NCI-H2029 (cell line): ENCODE measurements at regions not wholly inside any gene's neighbourhood (a gene's known extent, or its start where the extent isn't known, plus 50 kb on each side); places are given as distances from the start of the nearest gene placed in this dataset.

Experiments
- DNase-seq: peaks from one replicate; lab custom pipeline; 2025; lab: John Stamatoyannopoulos, UW

DNA sequence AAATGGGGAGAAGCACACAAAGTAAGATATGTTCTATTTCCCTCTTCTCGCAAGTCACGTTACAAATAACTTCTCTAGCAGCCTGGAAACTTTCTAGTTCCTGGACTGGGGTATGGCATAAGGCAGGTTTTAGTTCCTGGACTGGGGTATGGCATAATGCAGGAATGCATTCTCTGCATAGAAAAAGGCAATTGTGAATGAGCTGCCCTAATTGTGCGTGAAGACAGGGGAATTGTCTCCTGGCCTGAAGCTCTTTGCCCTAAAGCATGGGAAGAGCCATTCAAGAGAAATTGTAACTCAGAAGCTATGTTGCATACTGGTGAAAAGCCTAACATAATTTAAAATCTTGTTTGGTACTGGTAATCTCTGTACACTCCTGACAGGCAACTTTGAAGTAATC lies 54.3 kb upstream of the CBLB start:
- no peak for DNase-seq

DNA sequence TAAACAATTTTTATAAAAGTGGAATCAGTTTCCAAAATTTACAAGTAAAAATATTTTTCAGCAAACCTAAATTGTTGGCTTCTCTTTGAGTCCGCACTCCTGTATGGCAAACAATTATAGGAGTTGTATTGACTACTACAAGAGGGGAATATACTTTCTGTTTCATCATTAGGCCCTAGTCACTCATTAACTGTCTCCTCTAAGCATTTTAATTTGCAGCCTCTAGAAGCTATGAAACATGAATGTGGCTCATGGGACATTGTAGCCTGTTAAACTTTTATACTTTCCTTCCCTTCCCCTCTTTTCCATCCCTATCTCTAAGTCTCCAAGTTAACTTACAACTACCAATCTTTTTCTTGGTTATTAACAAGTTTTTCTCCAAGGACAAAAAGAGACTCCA lies 58.9 kb upstream of the CBLB start:
- no peak for DNase-seq

DNA sequence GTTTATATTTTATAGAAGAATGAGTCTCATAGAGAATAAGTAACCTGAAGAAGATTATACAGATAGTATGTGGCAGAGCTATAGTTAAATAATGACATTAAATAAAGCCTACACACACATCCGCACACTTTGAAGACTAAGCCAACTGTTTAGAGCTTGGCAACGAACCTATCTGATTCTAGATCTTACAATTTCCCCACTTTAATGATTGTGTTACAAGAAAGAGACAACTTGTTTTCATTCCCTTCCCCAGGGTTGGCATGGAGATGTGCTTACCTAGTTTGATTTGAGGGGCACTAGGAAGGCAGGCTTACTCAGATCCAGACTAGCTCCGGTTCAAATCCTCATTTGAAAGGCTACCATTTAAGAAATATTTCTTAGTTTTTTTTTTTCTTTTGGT lies 61.9 kb upstream of the CBLB start:
- DNase-seq, result no peak

DNA sequence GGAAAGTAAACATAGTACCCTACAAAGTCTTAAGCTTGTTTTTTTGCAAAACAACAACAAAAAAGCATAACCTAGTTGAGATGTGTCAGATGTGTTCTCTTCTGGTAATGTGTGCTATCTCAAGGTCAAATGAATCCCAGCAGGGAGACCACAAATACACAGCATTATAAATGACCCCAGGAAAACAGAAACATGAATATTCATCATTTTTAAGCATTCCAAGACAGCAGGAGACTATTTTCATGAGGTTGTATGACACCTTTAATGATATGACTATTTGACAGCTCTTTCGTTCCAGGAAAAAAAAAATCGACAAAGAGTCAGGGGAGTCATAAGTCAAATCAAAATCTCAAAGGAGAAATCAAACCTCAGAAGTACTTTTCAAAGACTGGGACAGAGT lies 62.7 kb upstream of the CBLB start:
- no peak for DNase-seq

DNA sequence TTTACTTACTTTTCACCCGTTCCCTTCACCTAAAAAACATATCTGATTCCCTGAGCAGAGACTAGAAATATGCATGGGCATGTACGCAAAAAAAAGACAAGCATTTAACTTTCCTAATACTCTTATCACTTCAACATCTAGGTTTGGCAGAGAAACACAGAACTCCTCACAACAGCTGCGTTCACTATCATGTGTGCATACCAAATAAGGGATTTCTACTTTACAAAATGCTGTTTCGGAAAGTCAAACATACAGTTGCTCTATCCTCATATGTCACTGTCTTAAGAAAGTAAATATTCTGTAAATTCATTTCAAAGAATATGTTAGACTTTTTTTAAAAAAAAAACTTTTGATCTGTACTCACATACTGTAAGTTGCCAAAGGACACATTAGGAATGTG lies 65.1 kb upstream of the CBLB start:
- DNase-seq, result no peak

DNA sequence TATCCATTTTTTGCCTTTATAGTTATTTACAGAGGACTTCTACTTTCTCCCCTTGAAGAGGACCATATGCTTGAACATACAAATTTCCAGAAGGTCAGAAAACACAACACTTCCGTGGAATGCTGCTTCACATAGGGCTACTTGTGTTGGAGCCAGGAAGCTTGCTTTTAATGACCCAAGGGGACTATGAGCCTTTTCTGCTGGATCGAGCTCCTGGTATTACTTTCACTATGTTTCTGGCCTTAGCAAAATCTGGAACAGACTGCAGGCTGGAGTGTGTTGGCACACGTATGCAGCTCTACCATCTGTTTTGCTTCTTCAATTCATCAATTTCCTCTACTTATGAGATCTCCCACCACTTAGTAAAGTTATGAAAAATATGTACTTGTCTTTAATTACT lies 69.3 kb upstream of the CBLB start:
- no peak for DNase-seq

DNA sequence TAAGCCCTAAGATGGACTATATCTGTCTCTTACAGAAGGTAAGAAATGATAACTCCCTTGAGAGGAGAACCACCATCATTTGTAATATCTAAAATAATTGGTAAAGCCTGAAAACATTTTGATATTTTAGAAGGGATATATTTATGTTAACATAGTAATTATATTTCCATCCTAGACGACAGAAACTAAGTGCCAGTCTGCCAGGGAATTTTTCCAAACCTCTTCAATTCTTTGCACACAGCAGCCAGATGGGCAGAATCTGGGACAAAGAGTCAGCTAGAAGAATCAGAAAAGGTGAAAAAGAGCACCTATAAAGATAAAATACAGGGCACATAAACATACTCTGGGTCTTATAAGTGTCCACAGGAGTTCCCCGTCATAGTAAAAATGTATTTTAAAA lies 70.0 kb upstream of the CBLB start:
- DNase-seq, result no peak

DNA sequence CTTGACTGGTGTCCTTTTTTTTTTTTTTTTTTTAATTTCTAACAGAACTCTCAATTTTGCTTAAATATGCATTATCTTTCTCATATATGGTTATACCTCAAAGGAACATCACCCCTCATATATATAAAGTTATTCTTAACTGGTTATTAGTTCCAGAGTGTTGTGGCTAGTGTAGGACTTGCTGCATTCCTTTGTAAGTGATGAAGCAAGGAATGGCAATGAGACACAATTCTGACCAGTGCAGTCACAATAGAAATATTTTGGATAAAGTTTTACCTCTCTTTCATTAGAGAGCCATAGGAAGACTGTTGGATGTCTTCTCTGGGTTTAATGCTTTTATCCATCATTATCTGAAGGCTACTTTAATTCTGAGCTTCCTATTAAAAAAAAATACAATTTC lies 75.5 kb upstream of the CBLB start:
- no peak for DNase-seq

DNA sequence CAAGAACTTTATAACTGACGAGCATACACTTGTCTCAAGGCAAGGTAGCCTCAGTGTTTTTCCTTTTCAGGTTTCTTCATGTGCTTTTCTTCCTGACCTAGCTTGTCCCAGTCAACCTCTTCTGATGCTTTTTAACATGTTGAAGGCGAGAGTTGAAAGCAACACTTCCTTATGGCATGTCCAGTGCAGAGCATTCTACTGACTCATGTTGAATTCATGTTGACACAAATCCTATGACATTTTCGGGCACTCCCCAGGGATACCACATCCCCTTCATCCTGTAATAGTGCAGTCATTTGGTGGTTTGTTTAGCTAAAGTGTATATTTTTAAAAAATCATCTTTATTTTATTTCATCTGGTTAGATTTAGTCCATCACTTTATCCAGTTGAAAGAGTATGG lies 75.9 kb upstream of the CBLB start:
- no peak for DNase-seq

DNA sequence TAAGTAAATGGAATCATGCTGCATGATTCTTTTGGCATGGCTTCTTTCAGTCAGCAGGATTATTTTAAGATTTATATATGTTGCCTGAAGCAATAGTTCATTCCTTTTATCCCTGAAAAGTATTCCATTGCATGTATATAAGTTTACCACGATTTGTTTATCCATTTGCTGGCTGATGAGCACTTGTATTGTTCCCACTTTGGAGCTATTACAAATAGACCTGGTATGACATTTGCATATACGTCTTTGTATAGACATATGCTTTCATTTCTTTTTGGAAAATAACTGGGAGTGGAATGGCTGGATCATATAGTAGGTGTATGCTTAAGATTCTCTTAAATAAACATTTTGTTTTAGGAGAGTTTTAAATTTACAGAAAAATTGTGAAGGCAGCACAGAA lies 79.3 kb upstream of the CBLB start:
- DNase-seq, result no peak

DNA sequence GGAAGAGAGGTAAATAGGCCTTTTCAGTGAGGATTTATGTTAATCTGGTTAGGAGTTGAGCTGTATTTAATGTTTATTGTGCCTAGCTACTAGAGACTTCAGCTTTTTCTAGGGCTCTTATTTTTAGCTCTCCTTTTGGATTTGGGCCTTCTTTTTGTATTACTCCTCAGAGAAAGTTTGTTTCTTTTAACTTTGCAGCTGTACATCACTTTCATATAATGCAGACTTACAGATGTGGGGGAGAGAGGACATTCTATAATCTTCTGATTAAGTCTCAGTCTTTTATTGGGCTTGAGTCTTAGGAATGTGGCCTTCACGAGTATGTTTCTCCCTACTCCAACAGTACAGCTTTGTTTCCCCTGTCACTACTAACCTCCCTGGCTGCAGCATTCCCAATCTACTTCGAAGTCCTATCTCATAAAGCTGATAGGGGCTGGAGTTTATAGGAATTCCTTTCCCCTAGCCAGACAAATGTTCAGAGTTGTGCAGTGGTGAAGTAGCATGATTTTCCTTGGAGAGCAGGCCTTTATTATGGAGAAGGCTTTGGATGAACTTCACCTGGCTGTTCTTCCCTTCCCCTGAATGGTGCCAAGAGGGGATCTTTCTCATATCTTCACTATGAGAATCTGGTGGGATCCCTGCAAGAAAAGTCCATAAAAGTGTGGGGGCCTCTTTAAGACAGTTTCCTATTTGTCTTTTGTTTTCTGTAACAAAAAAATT lies 82.2 kb upstream of the CBLB start:
- no peak for DNase-seq

DNA sequence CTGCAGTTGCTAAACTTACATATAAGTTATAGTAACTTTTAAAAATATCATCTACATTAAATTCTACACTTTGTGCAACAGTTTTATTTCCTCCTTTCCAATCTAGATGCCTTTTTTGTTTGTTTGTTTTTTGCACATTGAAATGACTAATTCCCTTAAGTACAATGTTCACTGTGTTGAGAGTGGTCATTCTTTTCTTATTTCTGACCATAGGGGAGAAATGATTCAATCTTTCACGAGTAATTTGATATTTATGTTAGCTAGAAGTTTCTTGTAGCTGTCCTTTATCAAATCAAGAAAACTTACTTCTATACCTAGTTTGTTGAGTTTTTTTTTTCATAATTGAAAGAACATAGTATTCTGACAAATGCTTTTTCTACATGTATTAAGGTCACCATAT lies 85.0 kb upstream of the CBLB start:
- no peak for DNase-seq

DNA sequence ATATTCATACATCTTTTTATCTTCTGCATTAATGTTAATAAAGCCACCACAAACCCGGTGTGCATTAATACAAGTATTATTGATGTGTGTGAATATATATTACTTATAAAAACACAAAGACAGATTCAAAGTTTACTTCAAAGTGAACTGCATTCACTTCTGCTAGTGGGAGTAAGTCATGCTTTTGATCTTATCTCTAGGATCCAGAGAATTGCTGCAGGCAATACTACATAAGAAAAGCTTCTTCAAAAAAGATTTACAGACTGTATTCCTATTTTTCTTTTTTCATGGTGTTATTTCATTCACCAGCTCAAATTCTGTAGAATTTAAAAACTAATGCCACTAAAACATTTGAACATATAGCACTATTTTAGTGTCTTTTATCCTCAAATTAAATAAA lies 87.5 kb upstream of the CBLB start:
- no peak for DNase-seq

DNA sequence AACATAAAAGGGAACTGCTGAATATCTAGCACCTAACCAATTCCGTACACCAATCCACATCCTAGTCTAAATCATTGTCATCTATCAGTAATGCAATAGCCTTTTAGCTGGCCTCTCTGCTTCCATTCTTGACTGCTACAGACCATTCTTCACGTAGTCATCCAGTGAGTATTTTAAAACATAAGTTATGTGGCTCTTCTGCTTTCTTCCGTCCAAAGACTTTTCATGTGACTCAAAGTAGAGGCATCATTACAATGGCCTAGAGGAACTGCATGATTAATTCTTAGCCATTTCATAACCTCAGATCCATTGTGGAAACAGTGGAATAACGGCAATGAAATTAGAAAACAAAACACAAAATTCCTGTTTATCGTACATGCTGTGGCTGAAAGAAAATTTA lies 88.9 kb upstream of the CBLB start:
- no peak for DNase-seq

DNA sequence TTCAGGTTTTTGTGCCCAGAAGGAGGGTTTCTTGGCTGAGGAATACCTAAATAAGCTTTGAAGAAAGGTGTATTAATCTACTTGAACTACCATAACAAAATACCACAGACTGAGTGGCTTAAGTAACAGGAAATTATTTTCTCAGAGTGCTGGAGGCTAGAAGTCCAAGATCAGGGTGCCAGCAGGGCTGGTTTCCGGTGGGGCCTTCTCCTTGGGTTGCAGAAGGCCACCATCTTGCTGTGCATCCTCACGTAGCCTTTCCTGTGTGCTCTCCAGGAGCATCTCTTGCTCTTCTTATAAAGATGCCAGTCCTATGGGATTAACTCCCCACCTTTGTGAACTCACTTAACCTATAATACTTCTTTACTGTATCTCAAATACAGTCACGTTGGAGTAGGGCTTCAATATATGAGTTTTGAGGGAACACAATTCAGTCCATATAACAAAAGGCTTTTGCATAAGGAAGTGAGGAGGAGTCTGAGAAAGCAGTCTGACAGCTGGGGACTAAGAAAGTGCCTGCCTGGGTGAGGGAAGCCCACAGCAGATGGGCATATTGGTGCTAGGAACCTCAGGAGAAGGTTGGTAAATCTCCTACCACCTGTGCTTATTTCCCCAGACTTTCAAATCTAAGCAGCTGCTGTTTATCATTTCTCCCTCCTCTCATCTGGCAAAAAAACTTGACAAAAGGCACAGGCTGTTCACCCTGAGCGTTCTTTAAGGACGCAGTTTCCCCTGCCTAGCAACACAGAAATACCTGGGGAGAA lies 89.6 kb upstream of the CBLB start:
- DNase-seq, result no peak

DNA sequence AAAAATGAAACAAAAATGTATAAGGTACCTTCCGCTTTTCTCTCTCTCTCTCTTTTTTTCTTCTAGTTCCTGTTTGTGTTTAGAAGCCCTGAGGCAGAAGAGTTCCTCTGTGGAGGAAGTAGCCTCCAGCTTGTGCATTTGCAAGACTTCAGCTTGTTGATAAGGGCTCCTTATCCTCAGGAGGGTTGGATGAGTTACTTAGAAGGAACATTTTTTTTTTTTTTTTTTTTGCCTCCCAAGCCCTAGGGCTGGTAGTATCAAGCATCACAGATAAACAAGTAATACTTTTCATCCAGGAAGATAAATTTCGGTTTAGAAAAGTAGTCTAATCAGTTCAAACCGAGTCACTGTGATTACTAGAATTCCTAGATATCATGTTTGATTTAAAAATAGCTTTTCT lies 91.0 kb upstream of the CBLB start:
- DNase-seq, result no peak

DNA sequence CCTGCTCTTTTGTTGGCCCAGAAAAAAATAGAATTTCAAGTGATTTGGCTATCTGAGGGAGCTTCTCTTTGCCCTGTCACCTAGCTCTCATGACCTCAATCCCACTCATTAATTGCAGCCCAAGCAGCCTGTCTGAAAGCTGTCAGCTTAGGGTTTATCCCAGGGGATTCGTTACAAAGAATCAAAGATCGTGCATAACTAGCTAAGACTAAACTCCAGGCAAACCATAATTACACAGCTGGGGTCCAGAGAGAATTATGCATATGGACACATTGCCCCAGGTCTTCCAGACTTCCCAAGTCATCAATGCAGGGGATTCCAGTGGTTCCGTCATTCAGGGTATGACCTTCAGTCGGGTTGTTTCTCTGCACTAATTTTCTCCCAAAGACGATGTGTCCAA lies 91.6 kb upstream of the CBLB start:
- DNase-seq, result no peak

DNA sequence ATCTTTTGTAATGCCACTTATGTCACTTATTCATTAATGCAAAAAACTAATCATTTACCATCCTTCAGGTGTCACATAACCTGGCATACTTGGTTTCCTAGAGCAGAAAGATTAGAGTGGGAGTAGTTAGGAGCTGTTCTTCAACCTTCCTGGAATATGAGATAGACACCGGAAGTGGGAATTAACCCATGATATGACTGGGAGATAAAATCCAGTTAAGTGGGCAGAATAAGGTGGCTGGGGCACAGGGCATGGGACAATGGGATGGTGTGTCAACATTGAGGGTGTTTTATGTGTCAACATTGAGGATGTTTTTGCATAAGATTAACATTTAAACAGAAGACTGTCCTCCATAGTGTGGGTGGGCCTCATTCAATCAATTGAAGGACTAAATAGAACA lies 94.3 kb upstream of the CBLB start:
- no peak for DNase-seq

DNA sequence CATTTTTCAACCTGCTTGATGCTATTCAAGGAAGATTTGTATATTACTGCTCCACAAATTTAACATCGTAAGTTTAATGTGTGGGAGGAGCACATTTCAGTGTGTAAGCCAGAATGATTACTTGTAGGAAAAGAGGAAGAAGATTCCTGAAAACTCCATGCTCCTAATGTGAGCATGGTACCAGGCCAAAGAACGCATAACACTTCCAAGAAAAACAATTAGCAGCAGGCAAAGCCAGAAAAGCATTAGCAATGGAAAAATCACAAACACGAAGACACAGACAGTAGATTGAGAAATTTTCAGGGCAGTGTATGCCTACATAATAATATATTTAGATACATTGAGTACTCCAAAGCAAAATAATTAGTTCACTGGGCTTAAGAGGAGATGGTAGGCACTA lies 96.6 kb upstream of the CBLB start:
- DNase-seq, result no peak

DNA sequence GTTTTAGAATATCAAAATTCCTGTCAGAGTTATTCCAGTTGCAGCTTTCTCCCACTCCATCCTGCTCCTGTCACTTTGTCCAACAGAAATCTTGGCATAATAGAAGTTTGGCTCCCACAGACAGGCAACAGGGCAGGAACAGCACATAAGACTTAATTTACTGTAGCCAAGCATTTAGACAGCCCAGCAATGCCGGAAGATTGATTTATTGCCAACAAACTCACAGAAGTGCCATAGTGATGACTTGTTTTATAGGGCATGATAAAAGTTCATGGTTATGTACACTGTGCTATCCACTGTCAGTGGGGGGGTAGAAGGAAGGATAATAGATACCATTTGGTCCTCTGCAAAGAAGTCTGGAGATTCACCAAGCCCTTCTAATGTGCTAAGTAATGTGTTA lies 98.3 kb upstream of the CBLB start:
- DNase-seq, result no peak

DNA sequence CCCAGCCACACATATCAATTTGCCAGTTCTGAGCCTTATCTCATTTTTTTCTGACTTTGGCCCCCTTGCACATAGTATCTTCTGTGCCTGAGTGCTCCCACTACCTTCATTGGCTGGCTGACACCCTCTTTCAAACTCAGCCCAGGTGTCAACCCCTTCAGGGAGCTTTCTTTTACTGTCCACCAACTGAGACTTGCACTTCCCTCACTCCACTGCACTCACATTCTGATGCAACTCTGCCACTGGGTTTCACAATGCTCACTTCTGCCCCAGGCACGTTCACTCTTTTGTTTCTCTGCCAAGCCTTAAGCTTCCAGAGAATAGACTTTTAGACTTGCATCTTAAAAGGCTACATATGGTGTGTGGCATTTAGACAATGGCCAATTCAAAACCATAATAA lies 101.5 kb upstream of the CBLB start:
- no peak for DNase-seq

DNA sequence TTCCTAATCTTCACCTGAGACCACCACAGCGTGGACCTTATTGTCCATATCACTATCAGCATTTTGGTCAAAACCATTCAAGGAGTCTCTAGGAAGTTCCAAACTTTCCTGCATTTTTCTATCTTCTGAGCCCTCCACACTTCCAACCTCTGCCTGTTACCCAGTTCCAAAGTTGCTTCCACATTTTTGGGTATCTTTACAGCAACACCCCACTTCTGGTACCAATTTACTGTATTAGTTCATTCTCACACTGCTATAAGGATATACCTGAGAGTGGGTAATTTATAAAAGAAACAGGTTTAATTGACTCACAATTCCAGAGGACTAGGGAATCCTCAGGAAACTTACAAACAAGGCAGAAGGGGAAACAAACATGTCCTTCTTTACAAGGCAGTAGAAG lies 103.3 kb upstream of the CBLB start:
- no peak for DNase-seq

DNA sequence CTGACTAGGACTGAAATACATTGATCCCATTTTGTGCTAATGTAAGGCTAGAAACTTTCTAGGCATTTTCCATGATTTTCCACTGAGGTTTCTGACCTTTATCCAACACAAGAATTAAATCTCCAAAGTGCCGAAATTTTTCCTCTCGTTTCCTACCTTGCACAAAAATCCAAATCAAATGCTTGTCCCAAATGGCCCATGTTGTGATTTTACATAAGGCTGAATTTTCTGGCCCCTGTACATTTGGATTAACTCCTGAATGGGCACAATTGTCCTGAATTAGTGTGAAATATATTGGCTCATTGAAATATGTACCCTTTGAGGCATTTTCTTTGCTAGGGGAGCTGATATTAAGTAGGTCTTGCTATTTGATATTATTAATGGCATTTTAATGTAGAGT lies 105.6 kb upstream of the CBLB start:
- no peak for DNase-seq

DNA sequence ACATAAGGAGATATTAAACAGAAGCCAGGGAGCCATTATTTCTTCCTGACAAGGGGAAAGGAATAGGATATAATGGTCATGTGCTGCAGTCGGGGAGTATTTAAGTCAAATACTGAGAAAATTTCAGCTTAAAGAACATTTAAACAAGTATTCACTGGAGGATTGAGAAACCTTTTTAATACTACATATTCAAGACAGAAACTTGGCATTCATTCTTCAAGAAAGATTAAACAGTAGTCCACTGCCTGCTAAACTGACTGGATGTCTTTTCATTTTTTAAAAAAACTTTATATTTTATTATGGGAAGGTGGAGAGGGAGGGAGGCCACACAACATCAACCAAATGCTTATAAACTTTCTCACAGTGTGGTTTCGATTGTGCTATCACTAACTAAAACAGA lies 107.4 kb upstream of the CBLB start:
- DNase-seq, result no peak
